HepG2 (cell line): ENCODE measurements at regions not wholly inside any gene's neighbourhood (a gene's known extent, or its start where the extent isn't known, plus 50 kb on each side); places are given as distances from the start of the nearest gene placed in this dataset.

Experiments
- FOXJ3 ChIP-seq: sonication (generic); formaldehyde crosslinking; IDR thresholded peaks from 2 replicates; pipeline ENCODE4 v1.4.0; 2020; ENCODE audit warnings: missing genetic modification reagents, mild to moderate bottlenecking, borderline replicate concordance
- HCFC1 ChIP-seq: fragments of 150-350 bp; IDR thresholded peaks from 2 replicates; pipeline ENCODE4 v1.6.1; 2014; ENCODE audit warnings: low read depth, low read length
- MYNN ChIP-seq: sonication (generic); formaldehyde crosslinking; IDR thresholded peaks from 2 replicates; pipeline ENCODE4 v1.4.0; 2020; ENCODE audit warnings: mild to moderate bottlenecking, low read depth, missing genetic modification reagents
- NCOA2 ChIP-seq: sonication (generic); formaldehyde crosslinking; IDR thresholded peaks from 2 replicates; pipeline ENCODE4 v1.8.0; 2022; ENCODE audit warnings: inconsistent platforms
- POLR2AphosphoS2 ChIP-seq: IDR thresholded peaks from 2 replicates; pipeline ENCODE4 v1.6.1; 2011; ENCODE audit warnings: low read depth, low read length, improper control_type of control experiment
- TCF12 ChIP-seq, 2 experiments: fragments of 450-650 bp in 1 of 2; sonication (generic) in 1 of 2; formaldehyde crosslinking in 1 of 2; IDR thresholded peaks; 2 replicates each; pipeline versions ENCODE4 v1.6.1 to v1.8.0; 2017 to 2022; ENCODE audit warnings: antibody characterized with exemption in 1 of 2, mild to moderate bottlenecking in 1 of 2, missing genetic modification reagents in 1 of 2, moderate library complexity in 1 of 2
- ZNF790 ChIP-seq: sonication (generic); formaldehyde crosslinking; IDR thresholded peaks from 2 replicates; pipeline ENCODE4 v1.8.0; 2022; ENCODE audit warnings: missing genetic modification reagents, mild to moderate bottlenecking, borderline replicate concordance
- TF ChIP-seq, protein P1 (sequence below): sonication (generic); formaldehyde crosslinking; IDR thresholded peaks from 2 replicates; pipeline ENCODE4 v1.4.0; 2020; ENCODE audit warnings: missing genetic modification reagents; ENCODE audit errors: not compliant biosample characterization
- TF ChIP-seq, protein P2 (sequence below), 2 experiments: IDR thresholded peaks; 2 replicates each; pipeline ENCODE4 v1.6.1; 2011 to 2012; ENCODE audit warnings: low read length in 2 of 2, borderline replicate concordance in 1 of 2, low read depth in 1 of 2, mild to moderate bottlenecking in 1 of 2, moderate library complexity in 1 of 2

DNA sequence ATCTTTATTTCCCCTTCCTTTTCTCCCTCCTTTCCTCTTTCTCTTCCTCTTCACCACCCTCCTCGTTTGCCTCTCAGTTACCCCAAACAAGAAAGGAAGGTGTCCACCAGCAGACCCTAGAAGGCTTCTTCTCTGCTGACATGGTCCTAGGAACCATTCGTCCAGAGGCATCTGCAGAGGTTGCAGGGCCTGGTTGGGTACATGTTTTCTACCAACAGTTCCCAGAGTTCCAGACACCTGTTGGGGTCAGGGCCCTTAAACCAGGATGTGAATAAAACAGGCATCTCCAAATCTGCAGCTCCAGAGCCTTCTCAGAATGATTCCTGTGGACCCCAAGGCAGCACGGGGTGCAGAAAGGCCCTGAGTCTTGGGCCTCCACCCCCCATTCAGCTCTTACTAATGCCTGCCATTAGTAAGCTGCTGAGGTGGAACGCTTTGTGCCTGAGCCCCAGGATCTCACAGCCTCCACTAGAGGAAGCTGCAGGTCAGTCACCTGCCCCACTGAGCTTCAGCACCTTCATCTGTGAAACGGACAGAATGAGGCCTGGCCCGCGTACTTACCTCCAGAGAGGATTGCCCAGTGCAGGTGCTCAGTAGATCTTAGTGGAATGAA is 130.4 kb downstream of the DICER1 start:
- no peak for TF ChIP-seq NCOA2 (CRISPR knock-in tag)
- TF ChIP-seq POLR2AphosphoS2: no peak
- TF ChIP-seq HCFC1: no peak
- TF ChIP-seq TCF12 (IDR thresholded peaks at IDR 0.05): no peak
- TF ChIP-seq TCF12 (CRISPR knock-in tag; IDR thresholded peaks at IDR 0.05): no peak
- TF ChIP-seq ZNF790 (CRISPR knock-in tag): no peak
- TF ChIP-seq, protein P1, sequence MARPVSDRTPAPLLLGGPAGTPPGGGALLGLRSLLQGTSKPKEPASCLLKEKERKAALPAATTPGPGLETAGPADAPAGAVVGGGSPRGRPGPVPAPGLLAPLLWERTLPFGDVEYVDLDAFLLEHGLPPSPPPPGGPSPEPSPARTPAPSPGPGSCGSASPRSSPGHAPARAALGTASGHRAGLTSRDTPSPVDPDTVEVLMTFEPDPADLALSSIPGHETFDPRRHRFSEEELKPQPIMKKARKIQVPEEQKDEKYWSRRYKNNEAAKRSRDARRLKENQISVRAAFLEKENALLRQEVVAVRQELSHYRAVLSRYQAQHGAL (CRISPR knock-in tag): no peak
- TF ChIP-seq MYNN (CRISPR knock-in tag): no peak
- no peak for TF ChIP-seq FOXJ3 (CRISPR knock-in tag)
- TF ChIP-seq, protein P2, sequence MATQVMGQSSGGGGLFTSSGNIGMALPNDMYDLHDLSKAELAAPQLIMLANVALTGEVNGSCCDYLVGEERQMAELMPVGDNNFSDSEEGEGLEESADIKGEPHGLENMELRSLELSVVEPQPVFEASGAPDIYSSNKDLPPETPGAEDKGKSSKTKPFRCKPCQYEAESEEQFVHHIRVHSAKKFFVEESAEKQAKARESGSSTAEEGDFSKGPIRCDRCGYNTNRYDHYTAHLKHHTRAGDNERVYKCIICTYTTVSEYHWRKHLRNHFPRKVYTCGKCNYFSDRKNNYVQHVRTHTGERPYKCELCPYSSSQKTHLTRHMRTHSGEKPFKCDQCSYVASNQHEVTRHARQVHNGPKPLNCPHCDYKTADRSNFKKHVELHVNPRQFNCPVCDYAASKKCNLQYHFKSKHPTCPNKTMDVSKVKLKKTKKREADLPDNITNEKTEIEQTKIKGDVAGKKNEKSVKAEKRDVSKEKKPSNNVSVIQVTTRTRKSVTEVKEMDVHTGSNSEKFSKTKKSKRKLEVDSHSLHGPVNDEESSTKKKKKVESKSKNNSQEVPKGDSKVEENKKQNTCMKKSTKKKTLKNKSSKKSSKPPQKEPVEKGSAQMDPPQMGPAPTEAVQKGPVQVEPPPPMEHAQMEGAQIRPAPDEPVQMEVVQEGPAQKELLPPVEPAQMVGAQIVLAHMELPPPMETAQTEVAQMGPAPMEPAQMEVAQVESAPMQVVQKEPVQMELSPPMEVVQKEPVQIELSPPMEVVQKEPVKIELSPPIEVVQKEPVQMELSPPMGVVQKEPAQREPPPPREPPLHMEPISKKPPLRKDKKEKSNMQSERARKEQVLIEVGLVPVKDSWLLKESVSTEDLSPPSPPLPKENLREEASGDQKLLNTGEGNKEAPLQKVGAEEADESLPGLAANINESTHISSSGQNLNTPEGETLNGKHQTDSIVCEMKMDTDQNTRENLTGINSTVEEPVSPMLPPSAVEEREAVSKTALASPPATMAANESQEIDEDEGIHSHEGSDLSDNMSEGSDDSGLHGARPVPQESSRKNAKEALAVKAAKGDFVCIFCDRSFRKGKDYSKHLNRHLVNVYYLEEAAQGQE (IDR thresholded peaks at IDR 0.05; ENCODE audit: borderline replicate concordance in 1 of 2, low read depth in 1 of 2, low read length in 2 of 2): no peak
